GM21737 (cell line): ENCODE measurements at regions not wholly inside any gene's neighbourhood (a gene's known extent, or its start where the extent isn't known, plus 50 kb on each side); places are given as distances from the start of the nearest gene placed in this dataset.

Source experiments
- ATAC-seq: cut with Tn5 transposase; IDR thresholded peaks from one replicate; pipeline ENCODE4 v1.9.1; 2021; ENCODE audit warnings: mild to moderate bottlenecking, moderate library complexity; ENCODE audit not compliant: unreplicated experiment

DNA sequence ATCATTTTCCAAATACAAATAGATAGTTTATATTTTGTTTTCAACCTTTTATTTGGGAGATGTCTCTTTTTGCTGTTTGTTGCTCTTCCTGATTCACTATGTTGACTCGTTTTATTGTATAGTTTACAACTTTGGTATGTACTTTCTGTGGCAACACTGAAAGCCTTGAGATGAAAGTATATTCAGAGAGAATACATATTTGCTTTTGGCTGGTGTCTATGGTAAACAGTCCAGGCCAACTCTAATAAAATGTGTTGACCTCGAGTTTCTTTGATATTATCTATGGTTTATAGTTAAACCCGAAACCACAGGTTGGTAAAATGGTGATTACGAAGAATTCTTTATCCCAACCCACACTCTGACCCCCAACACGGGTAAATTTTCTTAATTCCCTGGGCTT, 919.6 kb upstream of the MAP3K7 start:
- ATAC-seq: no peak

GRCh38 chr6:91505199-91505598, 918.3 kb upstream of the MAP3K7 start:
- no peak for ATAC-seq

DNA sequence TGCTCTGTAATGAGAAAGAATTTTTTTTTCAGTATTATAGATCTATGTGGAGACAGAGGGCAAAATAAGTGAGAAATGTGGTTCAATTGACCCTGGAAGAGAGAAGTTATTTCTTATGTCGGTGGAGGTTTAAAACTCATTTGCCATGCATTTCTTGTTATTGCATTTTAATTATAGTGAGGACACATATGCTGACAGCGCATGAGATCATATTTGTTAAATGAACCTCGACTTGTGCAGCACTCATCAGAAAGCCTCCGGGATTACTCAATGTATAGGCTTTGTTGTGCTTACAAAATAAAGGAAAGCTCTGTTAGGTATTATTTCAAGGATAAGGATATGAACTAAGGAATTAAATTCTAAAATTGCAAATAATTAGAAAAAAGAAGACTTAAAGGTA, 915.1 kb upstream of the MAP3K7 start:
- ATAC-seq: no peak

- no peak for ATAC-seq
Observed at GRCh38 chr6:91500689-91501303, 913.9 kb upstream of the MAP3K7 start.

GRCh38 chr6:91498576-91498975, 911.7 kb upstream of the MAP3K7 start:
- no peak for ATAC-seq

- no peak for ATAC-seq
Observed at GRCh38 chr6:91497770-91498169, 910.9 kb upstream of the MAP3K7 start.

- ATAC-seq: no peak
Observed at GRCh38 chr6:91490671-91491301, 903.9 kb upstream of the MAP3K7 start.

- ATAC-seq: no peak
Observed at GRCh38 chr6:91487696-91488392, 901.0 kb upstream of the MAP3K7 start.

- ATAC-seq: no peak
Observed at GRCh38 chr6:91486200-91486599, 899.3 kb upstream of the MAP3K7 start.

GRCh38 chr6:91485047-91485446, 898.2 kb upstream of the MAP3K7 start:
- no peak for ATAC-seq

DNA sequence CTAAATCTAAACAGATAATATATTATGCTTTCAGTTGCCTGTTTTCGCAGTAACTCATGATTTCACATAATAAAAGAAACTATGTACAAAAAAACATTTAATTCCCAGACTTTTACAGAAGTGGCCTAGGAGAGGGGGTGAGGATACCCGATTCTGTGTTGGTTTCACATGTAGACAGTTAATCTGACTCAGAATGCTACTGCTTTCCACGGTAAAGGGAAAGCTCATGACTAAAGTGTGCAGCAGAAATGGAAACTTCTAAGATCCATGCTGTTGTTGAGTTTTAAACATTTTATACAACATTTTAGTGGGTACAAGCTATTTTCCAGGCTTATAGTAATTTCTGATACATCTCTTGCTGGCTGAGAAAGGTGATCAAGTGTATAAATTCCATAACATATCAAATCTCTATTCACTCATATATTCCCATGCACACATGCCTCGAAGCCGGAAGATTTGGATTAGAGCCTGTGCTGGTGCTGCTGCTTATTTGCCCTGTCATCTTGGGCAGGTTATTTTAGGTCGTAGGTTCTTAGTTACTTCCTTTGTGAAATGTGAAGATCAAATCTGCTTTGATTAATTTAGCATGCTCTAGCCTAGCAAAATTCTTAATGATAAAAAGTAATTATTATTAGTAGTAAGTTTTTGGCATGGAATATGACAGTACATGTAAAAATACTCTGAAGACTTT, 896.7 kb upstream of the MAP3K7 start:
- ATAC-seq: peak; percentile 42

DNA sequence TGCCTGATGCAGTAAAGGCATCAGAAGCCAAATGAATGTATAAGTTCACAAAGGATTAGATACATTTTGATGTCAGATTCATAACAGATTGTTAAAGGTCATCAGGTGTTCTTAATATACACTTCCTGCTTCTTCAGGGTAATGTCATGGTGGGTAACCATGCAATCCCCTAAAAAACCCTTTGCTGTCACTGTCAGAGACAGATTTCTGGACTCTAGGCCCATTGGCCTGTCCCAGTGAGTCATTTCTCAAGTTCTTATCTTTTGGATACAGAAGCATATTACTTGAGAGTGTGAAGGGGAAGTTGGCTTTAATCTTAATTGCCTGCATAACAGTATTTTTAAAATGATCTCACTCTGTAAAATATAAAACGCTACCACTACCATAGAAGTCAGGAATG, 895.6 kb upstream of the MAP3K7 start:
- peak; percentile 67 for ATAC-seq

DNA sequence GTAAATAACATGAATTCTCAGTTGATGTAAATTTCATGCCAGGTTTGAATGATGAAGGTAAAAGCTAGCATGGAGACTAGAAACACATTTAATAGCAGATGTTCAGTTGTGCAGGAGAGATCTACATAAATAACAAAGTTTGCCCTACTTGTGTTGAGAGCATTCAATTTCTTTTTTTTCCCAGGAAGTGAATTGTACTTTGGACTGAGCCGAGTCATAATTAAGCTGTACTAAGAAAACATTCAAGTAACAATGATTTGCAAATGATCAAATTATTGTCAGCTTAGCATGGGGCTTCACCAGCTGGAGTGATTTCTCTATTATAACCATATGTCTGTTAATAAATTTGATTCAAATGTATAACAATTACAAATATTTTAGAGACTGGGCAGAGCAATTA, 893.5 kb upstream of the MAP3K7 start:
- ATAC-seq: no peak

GRCh38 chr6:91477688-91478087, 890.8 kb upstream of the MAP3K7 start:
- no peak for ATAC-seq

DNA sequence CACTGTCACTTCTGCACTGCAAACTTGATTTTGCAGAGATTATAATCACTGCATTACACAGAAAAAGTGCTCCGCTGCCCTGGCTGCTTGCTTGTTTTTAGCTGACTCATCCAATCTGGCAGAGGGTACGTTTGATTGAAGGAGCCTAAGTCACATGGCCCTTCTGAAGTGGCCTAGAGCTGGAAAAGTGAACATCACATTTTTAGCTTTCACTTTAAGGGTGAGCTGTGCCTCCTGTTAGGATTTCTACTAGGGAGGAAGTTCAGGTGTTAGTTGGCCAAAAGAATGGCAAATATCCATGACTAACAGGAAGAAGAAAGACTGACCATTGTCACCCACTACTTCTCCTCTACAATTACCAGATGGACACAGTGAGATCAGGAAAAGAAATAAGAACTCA, 889.1 kb upstream of the MAP3K7 start:
- peak; percentile 70 for ATAC-seq

DNA sequence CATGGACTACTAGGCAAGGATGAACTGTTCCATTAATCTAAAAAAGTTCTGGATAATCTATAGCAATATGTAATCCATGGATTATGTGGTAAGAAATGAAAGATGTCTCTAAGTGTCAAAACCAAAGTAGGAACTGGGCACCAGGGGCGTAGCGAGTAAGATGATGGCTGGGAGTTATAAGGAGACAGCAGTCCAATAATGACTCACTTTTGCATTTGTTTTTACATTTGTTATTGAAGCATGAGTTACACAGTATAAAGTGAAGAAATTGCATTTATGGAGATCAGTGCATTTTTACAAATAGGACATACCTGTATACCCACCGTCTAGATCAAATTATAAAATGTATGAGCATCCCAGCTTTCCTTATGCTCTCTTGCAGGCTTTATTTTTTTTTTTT, 878.5 kb upstream of the MAP3K7 start:
- no peak for ATAC-seq

DNA sequence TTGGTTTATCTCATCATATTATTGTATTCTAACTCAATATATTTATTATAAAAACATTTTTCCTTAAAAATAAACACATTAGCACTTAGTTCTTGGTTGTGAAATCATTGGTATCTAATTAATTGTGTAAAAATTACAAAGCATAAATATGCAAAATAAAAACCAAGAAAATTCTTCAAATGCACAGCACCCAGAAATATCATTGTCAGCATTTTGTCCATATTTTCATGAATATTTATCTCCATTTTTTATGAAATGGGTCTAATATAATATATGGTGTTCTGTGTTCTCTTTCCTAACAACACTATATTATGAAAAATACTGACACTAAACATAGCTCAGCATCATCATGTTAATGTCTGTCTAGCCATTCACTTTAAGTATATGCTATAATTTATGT, 877.8 kb upstream of the MAP3K7 start:
- ATAC-seq: no peak

GRCh38 chr6:91464201-91464600, 877.3 kb upstream of the MAP3K7 start:
- ATAC-seq: no peak

GRCh38 chr6:91462241-91462640, 875.4 kb upstream of the MAP3K7 start:
- ATAC-seq: no peak

DNA sequence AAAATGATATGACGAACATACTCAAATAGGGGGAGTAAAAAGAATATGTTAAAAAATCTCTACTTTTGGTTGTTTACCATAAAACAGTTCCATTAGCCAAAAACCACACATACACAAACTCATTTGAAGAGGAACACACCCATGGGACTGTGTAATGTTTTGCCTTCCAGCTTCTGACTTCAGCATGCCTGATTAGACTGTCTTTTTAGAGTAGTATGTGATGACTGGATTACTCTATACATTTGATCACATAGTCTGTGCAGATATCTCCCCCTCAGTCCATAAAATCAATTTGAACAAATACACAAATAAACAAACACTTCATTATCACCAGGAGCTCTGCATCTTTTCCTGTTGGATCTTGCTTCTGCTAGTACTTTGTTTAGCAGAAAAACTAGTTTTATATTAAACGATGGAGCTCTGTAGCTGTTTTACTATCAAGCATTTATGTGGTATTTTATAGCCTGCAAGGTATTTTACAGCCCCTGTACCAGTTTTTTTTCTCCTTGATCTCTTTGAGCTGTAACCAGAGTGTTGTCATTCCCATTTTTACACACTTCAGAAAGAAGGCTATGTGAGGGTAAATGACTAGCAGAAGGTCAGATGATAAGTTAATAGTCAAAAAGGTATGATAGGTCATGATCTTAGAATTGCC, 866.5 kb upstream of the MAP3K7 start:
- ATAC-seq: no peak

DNA sequence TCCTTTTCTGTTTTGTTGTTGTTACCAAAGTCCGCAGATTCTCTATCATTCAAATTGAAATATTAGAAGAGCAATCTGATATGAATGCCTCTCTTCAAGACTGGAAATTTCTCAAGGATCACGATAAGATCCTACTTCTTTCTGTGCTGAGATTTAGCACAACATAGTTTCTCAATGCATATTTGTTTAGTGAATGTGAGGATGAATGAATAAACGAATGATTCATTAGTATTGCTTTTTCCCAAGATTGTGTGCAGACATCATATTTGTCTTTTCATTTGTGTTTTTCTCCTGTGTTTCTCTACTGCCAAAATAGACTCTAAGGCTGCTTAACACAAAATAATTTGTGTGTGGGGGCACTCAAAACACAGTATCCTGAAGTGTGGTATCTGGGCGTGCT, 862.7 kb upstream of the MAP3K7 start:
- ATAC-seq: no peak
